ENCODE measurements at regions not wholly inside any gene's neighbourhood (a gene's known extent, or its start where the extent isn't known, plus 50 kb on each side); places are given as distances from the start of the nearest gene placed in this dataset.

DNA sequence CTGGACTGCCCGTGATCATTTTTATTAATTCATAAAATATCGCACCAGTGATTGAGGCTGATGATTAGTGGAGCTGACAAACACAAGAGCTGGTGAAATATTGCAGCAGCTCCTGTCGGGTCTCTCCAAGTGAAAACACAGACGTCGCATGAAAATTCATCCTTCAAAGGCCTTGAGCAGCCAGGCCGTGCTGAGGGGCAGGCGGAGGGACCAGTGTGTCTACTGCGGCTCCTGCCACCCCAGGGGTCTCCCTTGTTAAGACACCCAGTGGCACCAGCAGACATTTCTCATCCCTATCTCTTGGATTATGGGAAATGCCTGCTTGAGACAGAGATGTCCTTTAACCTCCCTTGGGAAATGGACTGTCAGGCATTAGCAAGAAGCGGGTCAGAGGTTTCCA lies 289.4 kb upstream of the TLE3 start:
- POLR2A ChIA-PET: no interaction called here
- no peak for DNase-seq (ENCODE audit: low read depth, low spot score)
- Histone ChIP-seq H3K27ac (ENCODE audit: low read depth, low read length) (no peak overlapping the region), H3K9me2 (ENCODE audit: insufficient read depth) (no peaks in the 10 kb centered on the region), H4K20me1 (ENCODE audit: insufficient read depth) (no peaks in the 10 kb centered on the region), H3K4me1 (ENCODE audit: control insufficient read depth in 1 of 2, insufficient read depth in 2 of 2, low read length in 2 of 2) (no peaks in the 10 kb centered on the region), H3K9me3 (ENCODE audit: control insufficient read depth in 1 of 2, insufficient read depth in 1 of 2, low read depth in 1 of 2, low read length in 2 of 2) (no peaks in the 10 kb centered on the region; a peak in 1 of 4 replicates), H3K4me2 (ENCODE audit: low read length) (no peak overlapping the region), H3K4me3 (replicated peaks in 1 of 2; ENCODE audit: low read depth in 1 of 2, low read length in 2 of 2) (no peak overlapping the region), H3K9ac (ENCODE audit: low read length) (no peak overlapping the region), H3K27me3 (ENCODE audit: insufficient read depth, low read length) (no peaks in the 10 kb centered on the region), H3K79me2 (ENCODE audit: insufficient read depth, low read length) (no peaks in the 10 kb centered on the region), H2AFZ (ENCODE audit: low read depth, low read length, poor library complexity, severe bottlenecking) (no peak overlapping the region), H3K36me3 (ENCODE audit: control insufficient read depth in 1 of 2, insufficient read depth in 2 of 2, low read length in 2 of 2) (no peaks in the 10 kb centered on the region)
- intact Hi-C loops (cut with micrococcal nuclease): no loop called here
- BruUV-seq (replicated peaks): no TSS peak
- RAD21 ChIA-PET (ENCODE audit: low non-redundant PET in 1 of 2, low total read pairs in 2 of 2, uncharacterized antibody in 2 of 2, unreplicated experiment in 2 of 2): no interaction called here
- no peak for ATAC-seq
- TF ChIP-seq ZFX (IDR thresholded peaks at IDR 0.05) (no peak), JUND (IDR thresholded peaks at IDR 0.05) (no peak), EZH2phosphoT487 (IDR thresholded peaks at IDR 0.05; ENCODE audit: borderline replicate concordance) (no peak), RAD21 (IDR thresholded peaks at IDR 0.05; ENCODE audit: low read depth) (no peak), EGR1 (IDR thresholded peaks at IDR 0.05; ENCODE audit: low read depth) (no peak), SIN3A (IDR thresholded peaks at IDR 0.05; ENCODE audit: low read depth) (no peak), YY1 (IDR thresholded peaks at IDR 0.05; ENCODE audit: extremely low read depth, insufficient replicate concordance, low read depth, low read length) (no peak), SP1 (IDR thresholded peaks at IDR 0.05; ENCODE audit: low read depth) (no peak), CBX3 (IDR thresholded peaks at IDR 0.05; ENCODE audit: low read depth) (no peak), POLR2A (IDR thresholded peaks at IDR 0.05; ENCODE audit: borderline replicate concordance, extremely low read depth, insufficient read depth, insufficient read length) (no peak), ELF1 (IDR thresholded peaks at IDR 0.05; ENCODE audit: borderline replicate concordance, low read depth) (no peak), CEBPB (IDR thresholded peaks at IDR 0.05; ENCODE audit: low read depth) (no peak), FOSL1 (IDR thresholded peaks at IDR 0.05; ENCODE audit: low read depth) (no peak), EZH2 (IDR thresholded peaks at IDR 0.05) (no peak), ZNF274 (IDR thresholded peaks at IDR 0.05; ENCODE audit: low read depth, low read length) (no peak), POLR2AphosphoS5 (IDR thresholded peaks at IDR 0.05; ENCODE audit: low read depth, low read length) (no peak), TCF7L2 (IDR thresholded peaks at IDR 0.05; ENCODE audit: borderline replicate concordance, extremely low read depth, insufficient read depth, insufficient read length) (no peak)
- TF ChIP-seq, protein P1, sequence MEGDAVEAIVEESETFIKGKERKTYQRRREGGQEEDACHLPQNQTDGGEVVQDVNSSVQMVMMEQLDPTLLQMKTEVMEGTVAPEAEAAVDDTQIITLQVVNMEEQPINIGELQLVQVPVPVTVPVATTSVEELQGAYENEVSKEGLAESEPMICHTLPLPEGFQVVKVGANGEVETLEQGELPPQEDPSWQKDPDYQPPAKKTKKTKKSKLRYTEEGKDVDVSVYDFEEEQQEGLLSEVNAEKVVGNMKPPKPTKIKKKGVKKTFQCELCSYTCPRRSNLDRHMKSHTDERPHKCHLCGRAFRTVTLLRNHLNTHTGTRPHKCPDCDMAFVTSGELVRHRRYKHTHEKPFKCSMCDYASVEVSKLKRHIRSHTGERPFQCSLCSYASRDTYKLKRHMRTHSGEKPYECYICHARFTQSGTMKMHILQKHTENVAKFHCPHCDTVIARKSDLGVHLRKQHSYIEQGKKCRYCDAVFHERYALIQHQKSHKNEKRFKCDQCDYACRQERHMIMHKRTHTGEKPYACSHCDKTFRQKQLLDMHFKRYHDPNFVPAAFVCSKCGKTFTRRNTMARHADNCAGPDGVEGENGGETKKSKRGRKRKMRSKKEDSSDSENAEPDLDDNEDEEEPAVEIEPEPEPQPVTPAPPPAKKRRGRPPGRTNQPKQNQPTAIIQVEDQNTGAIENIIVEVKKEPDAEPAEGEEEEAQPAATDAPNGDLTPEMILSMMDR (IDR thresholded peaks at IDR 0.05 in 2 of 3, conservative IDR thresholded peaks at IDR 0.05 in 1 of 3; ENCODE audit: borderline replicate concordance in 1 of 3, insufficient read depth in 1 of 3, low read depth in 2 of 3, low read length in 2 of 3): no peak
- TF ChIP-seq, protein P2, sequence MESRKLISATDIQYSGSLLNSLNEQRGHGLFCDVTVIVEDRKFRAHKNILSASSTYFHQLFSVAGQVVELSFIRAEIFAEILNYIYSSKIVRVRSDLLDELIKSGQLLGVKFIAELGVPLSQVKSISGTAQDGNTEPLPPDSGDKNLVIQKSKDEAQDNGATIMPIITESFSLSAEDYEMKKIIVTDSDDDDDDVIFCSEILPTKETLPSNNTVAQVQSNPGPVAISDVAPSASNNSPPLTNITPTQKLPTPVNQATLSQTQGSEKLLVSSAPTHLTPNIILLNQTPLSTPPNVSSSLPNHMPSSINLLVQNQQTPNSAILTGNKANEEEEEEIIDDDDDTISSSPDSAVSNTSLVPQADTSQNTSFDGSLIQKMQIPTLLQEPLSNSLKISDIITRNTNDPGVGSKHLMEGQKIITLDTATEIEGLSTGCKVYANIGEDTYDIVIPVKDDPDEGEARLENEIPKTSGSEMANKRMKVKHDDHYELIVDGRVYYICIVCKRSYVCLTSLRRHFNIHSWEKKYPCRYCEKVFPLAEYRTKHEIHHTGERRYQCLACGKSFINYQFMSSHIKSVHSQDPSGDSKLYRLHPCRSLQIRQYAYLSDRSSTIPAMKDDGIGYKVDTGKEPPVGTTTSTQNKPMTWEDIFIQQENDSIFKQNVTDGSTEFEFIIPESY (IDR thresholded peaks at IDR 0.05; ENCODE audit: extremely low read depth, insufficient replicate concordance, low read length): no peak
- TF ChIP-seq, protein P3, sequence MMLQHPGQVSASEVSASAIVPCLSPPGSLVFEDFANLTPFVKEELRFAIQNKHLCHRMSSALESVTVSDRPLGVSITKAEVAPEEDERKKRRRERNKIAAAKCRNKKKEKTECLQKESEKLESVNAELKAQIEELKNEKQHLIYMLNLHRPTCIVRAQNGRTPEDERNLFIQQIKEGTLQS (IDR thresholded peaks at IDR 0.05): no peak
- CTCF ChIA-PET: no interaction called here
